ENCODE measurements at regions not wholly inside any gene's neighbourhood (a gene's known extent, or its start where the extent isn't known, plus 50 kb on each side); places are given as distances from the start of the nearest gene placed in this dataset.

DNA sequence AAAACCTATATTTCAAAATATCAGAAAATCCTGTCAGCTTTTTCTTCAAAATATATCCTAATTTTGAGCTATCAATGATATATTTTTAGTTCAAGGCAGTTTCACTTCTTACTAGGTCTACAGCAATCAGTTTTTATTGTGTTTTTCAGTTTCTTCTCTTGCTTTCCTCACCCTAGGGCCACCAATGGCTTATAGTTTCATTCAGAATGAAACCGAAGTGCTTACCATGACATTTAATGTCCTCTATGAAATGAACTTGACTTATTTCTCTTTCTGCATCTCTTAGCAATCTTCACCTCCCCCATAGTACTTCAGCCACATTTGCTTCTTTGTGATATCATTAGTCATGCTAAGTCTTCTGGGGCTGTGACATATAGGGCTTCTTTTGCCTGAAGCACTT lies 100.3 kb downstream of the ARL5B start:
- CTCF ChIA-PET, result no interaction called here
- TF ChIP-seq, protein P1, sequence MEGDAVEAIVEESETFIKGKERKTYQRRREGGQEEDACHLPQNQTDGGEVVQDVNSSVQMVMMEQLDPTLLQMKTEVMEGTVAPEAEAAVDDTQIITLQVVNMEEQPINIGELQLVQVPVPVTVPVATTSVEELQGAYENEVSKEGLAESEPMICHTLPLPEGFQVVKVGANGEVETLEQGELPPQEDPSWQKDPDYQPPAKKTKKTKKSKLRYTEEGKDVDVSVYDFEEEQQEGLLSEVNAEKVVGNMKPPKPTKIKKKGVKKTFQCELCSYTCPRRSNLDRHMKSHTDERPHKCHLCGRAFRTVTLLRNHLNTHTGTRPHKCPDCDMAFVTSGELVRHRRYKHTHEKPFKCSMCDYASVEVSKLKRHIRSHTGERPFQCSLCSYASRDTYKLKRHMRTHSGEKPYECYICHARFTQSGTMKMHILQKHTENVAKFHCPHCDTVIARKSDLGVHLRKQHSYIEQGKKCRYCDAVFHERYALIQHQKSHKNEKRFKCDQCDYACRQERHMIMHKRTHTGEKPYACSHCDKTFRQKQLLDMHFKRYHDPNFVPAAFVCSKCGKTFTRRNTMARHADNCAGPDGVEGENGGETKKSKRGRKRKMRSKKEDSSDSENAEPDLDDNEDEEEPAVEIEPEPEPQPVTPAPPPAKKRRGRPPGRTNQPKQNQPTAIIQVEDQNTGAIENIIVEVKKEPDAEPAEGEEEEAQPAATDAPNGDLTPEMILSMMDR (conservative IDR thresholded peaks at IDR 0.05; ENCODE audit: low read depth, low read length), result no peak
- TF ChIP-seq EZH2phosphoT487 (IDR thresholded peaks at IDR 0.05; ENCODE audit: borderline replicate concordance, low read length) (no peak), EZH2 (IDR thresholded peaks at IDR 0.05; ENCODE audit: low read length, unreplicated experiment) (no peak)
- H3K9me2 ChIP-seq (replicated peaks; ENCODE audit: low read length), result no peaks in the 10 kb centered on the region
- H4K20me1 ChIP-seq (ENCODE audit: low read length), result no peaks in the 10 kb centered on the region
- intact Hi-C loops (cut with micrococcal nuclease), result no loop called here
- peaks cover 3% of the 10 kb centered on the region for H3F3A ChIP-seq (ENCODE audit: low read length, unreplicated experiment)
- no peaks in the 10 kb centered on the region for H3K79me2 ChIP-seq (ENCODE audit: low read length)
- ATAC-seq (no peak), DNase-seq (peak; percentile 31)
- no peaks in the 10 kb centered on the region for H3K27me3 ChIP-seq (ENCODE audit: low read length)
- H3K9me3 ChIP-seq (ENCODE audit: low read length), result no peaks in the 10 kb centered on the region
- no peaks in the 10 kb centered on the region for H3K36me3 ChIP-seq (ENCODE audit: low read depth, low read length)
- H3K4me3 ChIP-seq (ENCODE audit: low read length), result no peak overlapping the region
- no peak overlapping the region for H3K27ac ChIP-seq (ENCODE audit: low read length)
- POLR2A ChIA-PET (ENCODE audit: unreplicated experiment), result no interaction called here
- no TSS peak for BruUV-seq (replicated peaks)
- H3K9ac ChIP-seq (ENCODE audit: low read length), result no peak overlapping the region
- no peak overlapping the region for H2AFZ ChIP-seq (ENCODE audit: low read length)
- H3K4me2 ChIP-seq (ENCODE audit: low read length), result no peak overlapping the region
- H3K4me1 ChIP-seq (ENCODE audit: insufficient read depth, low read length), result peaks cover 11% of the 10 kb centered on the region

DNA sequence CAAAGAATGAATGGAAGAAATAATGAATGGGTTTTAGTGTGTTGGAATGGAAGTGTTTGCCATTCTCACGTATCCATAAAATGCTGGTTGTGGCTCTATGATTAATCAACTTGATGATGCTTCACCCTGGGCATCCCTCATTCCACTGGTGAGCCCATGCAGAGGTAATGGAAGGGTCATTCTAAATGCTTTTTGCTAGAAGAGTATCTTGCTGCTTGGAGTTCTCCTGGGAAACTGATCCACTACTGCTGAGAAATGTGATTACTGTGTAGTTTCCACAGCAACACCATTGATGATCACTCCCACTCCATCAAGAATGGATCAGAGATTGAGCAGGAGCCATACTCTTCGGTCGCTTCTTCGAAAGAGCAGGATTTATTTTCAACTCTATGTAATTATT lies 101.6 kb downstream of the ARL5B start:
- no peaks in the 10 kb centered on the region for H3K36me3 ChIP-seq (ENCODE audit: low read depth, low read length)
- no peaks in the 10 kb centered on the region for H3K27me3 ChIP-seq (ENCODE audit: low read length)
- H4K20me1 ChIP-seq (ENCODE audit: low read length), result no peaks in the 10 kb centered on the region
- ATAC-seq (no peak), DNase-seq (no peak)
- no TSS peak for BruUV-seq (replicated peaks)
- H3K9ac ChIP-seq (ENCODE audit: low read length), result no peak overlapping the region
- no peaks in the 10 kb centered on the region for H3K79me2 ChIP-seq (ENCODE audit: low read length)
- H3F3A ChIP-seq (ENCODE audit: low read length, unreplicated experiment), result no peaks in the 10 kb centered on the region
- TF ChIP-seq EZH2phosphoT487 (IDR thresholded peaks at IDR 0.05; ENCODE audit: borderline replicate concordance, low read length) (no peak), EZH2 (IDR thresholded peaks at IDR 0.05; ENCODE audit: low read length, unreplicated experiment) (no peak)
- TF ChIP-seq, protein P1 (conservative IDR thresholded peaks at IDR 0.05; ENCODE audit: low read depth, low read length), result no peak
- no peaks in the 10 kb centered on the region for H3K9me2 ChIP-seq (replicated peaks; ENCODE audit: low read length)
- POLR2A ChIA-PET (ENCODE audit: unreplicated experiment), result no interaction called here
- H3K9me3 ChIP-seq (ENCODE audit: low read length), result no peaks in the 10 kb centered on the region
- H3K4me3 ChIP-seq (ENCODE audit: low read length), result no peak overlapping the region
- no peak overlapping the region for H3K27ac ChIP-seq (ENCODE audit: low read length)
- peaks cover 6% of the 10 kb centered on the region; the same call in 1 of the 2 replicates for H3K4me1 ChIP-seq (ENCODE audit: insufficient read depth, low read length)
- CTCF ChIA-PET, result no interaction called here
- no peak overlapping the region for H3K4me2 ChIP-seq (ENCODE audit: low read length)
- intact Hi-C loops (cut with micrococcal nuclease), result no loop called here
- H2AFZ ChIP-seq (ENCODE audit: low read length), result no peak overlapping the region

DNA sequence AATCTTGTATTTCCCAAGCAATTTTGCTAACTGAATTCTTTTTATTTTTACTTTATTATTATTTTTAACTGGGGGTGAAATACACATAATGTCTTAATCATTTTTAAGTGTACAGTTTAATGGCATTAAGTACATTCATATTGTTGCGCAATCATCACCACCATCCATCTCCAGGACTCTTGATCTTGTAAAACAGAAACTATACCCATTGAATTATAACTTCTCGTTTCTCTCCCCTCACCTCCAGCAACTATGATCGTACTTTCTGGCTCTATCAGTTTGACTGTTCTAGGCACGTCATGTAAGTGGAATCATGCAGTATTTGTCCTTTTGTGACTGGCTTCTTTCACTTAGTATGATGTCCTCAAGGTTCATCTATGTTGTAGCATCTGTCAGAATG lies 108.8 kb downstream of the ARL5B start:
- Histone ChIP-seq H3K4me2 (ENCODE audit: low read length) (no peak overlapping the region), H3K27ac (ENCODE audit: low read length) (no peak overlapping the region), H3K36me3 (ENCODE audit: low read depth, low read length) (no peaks in the 10 kb centered on the region), H4K20me1 (ENCODE audit: low read length) (no peaks in the 10 kb centered on the region), H3K9me2 (replicated peaks; ENCODE audit: low read length) (no peaks in the 10 kb centered on the region), H3F3A (ENCODE audit: low read length, unreplicated experiment) (no peaks in the 10 kb centered on the region), H3K4me3 (ENCODE audit: low read length) (no peak overlapping the region), H2AFZ (ENCODE audit: low read length) (no peak overlapping the region), H3K27me3 (ENCODE audit: low read length) (no peaks in the 10 kb centered on the region), H3K9ac (ENCODE audit: low read length) (no peak overlapping the region), H3K9me3 (ENCODE audit: low read length) (no peaks in the 10 kb centered on the region), H3K4me1 (ENCODE audit: insufficient read depth, low read length) (no peaks in the 10 kb centered on the region), H3K79me2 (ENCODE audit: low read length) (no peaks in the 10 kb centered on the region)
- TF ChIP-seq, protein P1 (conservative IDR thresholded peaks at IDR 0.05; ENCODE audit: low read depth, low read length), result no peak
- TF ChIP-seq EZH2 (IDR thresholded peaks at IDR 0.05; ENCODE audit: low read length, unreplicated experiment) (no peak), EZH2phosphoT487 (IDR thresholded peaks at IDR 0.05; ENCODE audit: borderline replicate concordance, low read length) (no peak)
- no TSS peak for BruUV-seq (replicated peaks)
- intact Hi-C loops (cut with micrococcal nuclease), result no loop called here
- POLR2A ChIA-PET (ENCODE audit: unreplicated experiment), result no interaction called here
- CTCF ChIA-PET, result no interaction called here
- DNase-seq, result no peak
- no peak for ATAC-seq
